ENCODE measurements at regions not wholly inside any gene's neighbourhood (a gene's known extent, or its start where the extent isn't known, plus 50 kb on each side); places are given as distances from the start of the nearest gene placed in this dataset.

- Histone ChIP-seq H3K27ac (ENCODE audit: low read length) (no peak overlapping the region), H3K4me1 (ENCODE audit: control insufficient read depth, insufficient read depth, low read length) (no peaks in the 10 kb centered on the region), H3K9me3 (ENCODE audit: control insufficient read depth, insufficient read depth, low read length) (no peaks in the 10 kb centered on the region), H3K36me3 (ENCODE audit: control insufficient read depth, insufficient read depth, low read length) (no peaks in the 10 kb centered on the region), H3K27me3 (ENCODE audit: control insufficient read depth, insufficient read depth, low read length) (no peaks in the 10 kb centered on the region), H3K4me3 (ENCODE audit: low read length) (no peak overlapping the region)
- no peaks in the 10 kb centered on the region for H3K27me3 Mint-ChIP-seq (ENCODE audit: low read depth in 2 of 2)
- intact Hi-C loops (cut with micrococcal nuclease), result no loop called here
- DNase-seq, result no peak
- no peak overlapping the region for H3K27ac Mint-ChIP-seq
- H3K4me1 Mint-ChIP-seq, result no peaks in the 10 kb centered on the region
- TF ChIP-seq CTCF (IDR thresholded peaks at IDR 0.05), result no peak
- ATAC-seq, result no peak
- H3K36me3 Mint-ChIP-seq, result no peaks in the 10 kb centered on the region
- no peak overlapping the region for H3K4me3 Mint-ChIP-seq
- peaks cover 9 to 10% of the 10 kb centered on the region in 2 donors for H3K9me3 Mint-ChIP-seq
- 77% methylated on average over 1 of the region's 2 CpGs for WGBS (ENCODE audit: insufficient coverage)
Measured at GRCh38 chr3:104960579-104960978, 406.1 kb upstream of the ALCAM start.

GRCh38 chr3:104961851-104962250 lies 404.9 kb upstream of the ALCAM start:
- Mint-ChIP-seq H3K36me3 (no peaks in the 10 kb centered on the region), H3K9me3 (peaks cover 6 to 7% of the 10 kb centered on the region in 2 donors), H3K4me1 (no peaks in the 10 kb centered on the region), H3K27me3 (ENCODE audit: low read depth in 2 of 2) (no peaks in the 10 kb centered on the region), H3K4me3 (no peak overlapping the region), H3K27ac (no peak overlapping the region)
- no peak for TF ChIP-seq CTCF (IDR thresholded peaks at IDR 0.05)
- no peak for ATAC-seq
- no peak for DNase-seq
- intact Hi-C loops (cut with micrococcal nuclease), result no loop called here
- no peak overlapping the region for H3K4me3 ChIP-seq (ENCODE audit: low read length)
- H3K9me3 ChIP-seq (ENCODE audit: control insufficient read depth, insufficient read depth, low read length), result no peaks in the 10 kb centered on the region
- 38% methylated on average over 1 of the region's 1 CpG for WGBS (ENCODE audit: insufficient coverage)
- H3K27me3 ChIP-seq (ENCODE audit: control insufficient read depth, insufficient read depth, low read length), result no peaks in the 10 kb centered on the region
- no peaks in the 10 kb centered on the region for H3K4me1 ChIP-seq (ENCODE audit: control insufficient read depth, insufficient read depth, low read length)
- H3K36me3 ChIP-seq (ENCODE audit: control insufficient read depth, insufficient read depth, low read length), result no peaks in the 10 kb centered on the region
- no peak overlapping the region for H3K27ac ChIP-seq (ENCODE audit: low read length)

GRCh38 chr3:104974316-104974715 lies 392.4 kb upstream of the ALCAM start:
- Histone ChIP-seq H3K4me1 (ENCODE audit: control insufficient read depth, insufficient read depth, low read length) (no peaks in the 10 kb centered on the region), H3K27me3 (ENCODE audit: control insufficient read depth, insufficient read depth, low read length) (no peaks in the 10 kb centered on the region), H3K4me3 (ENCODE audit: low read length) (no peak overlapping the region), H3K36me3 (ENCODE audit: control insufficient read depth, insufficient read depth, low read length) (no peaks in the 10 kb centered on the region), H3K9me3 (ENCODE audit: control insufficient read depth, insufficient read depth, low read length) (no peaks in the 10 kb centered on the region), H3K27ac (ENCODE audit: low read length) (no peak overlapping the region)
- no peak for TF ChIP-seq CTCF (IDR thresholded peaks at IDR 0.05)
- intact Hi-C loops (cut with micrococcal nuclease), result no loop called here
- no peaks in the 10 kb centered on the region for H3K36me3 Mint-ChIP-seq
- H3K27me3 Mint-ChIP-seq (ENCODE audit: low read depth in 2 of 2), result no peaks in the 10 kb centered on the region
- H3K4me1 Mint-ChIP-seq, result no peaks in the 10 kb centered on the region
- ATAC-seq (no peak), DNase-seq (no peak)
- WGBS (ENCODE audit: insufficient coverage), result no CpG with 5 or more reads among the region's 5 CpGs
- H3K27ac Mint-ChIP-seq, result no peak overlapping the region
- peaks cover 17 to 25% of the 10 kb centered on the region in 2 donors for H3K9me3 Mint-ChIP-seq
- no peak overlapping the region for H3K4me3 Mint-ChIP-seq

- ATAC-seq, result no peak
Measured at GRCh38 chr3:104977719-104978118, 389.0 kb upstream of the ALCAM start.

More at GRCh38 chr3:104977719-104978118, 389.0 kb upstream of the ALCAM start:
- H3K4me3 ChIP-seq (ENCODE audit: low read length), result no peak overlapping the region
- H3K9me3 ChIP-seq (ENCODE audit: control insufficient read depth, insufficient read depth, low read length), result no peaks in the 10 kb centered on the region
- H3K4me1 ChIP-seq (ENCODE audit: control insufficient read depth, insufficient read depth, low read length), result no peaks in the 10 kb centered on the region
- no peaks in the 10 kb centered on the region for H3K27me3 ChIP-seq (ENCODE audit: control insufficient read depth, insufficient read depth, low read length)
- TF ChIP-seq CTCF (IDR thresholded peaks at IDR 0.05), result no peak
- H3K36me3 ChIP-seq (ENCODE audit: control insufficient read depth, insufficient read depth, low read length), result no peaks in the 10 kb centered on the region
- intact Hi-C loops (cut with micrococcal nuclease), result no loop called here
- no peak overlapping the region for H3K27ac ChIP-seq (ENCODE audit: low read length)
- Mint-ChIP-seq H3K27ac (no peak overlapping the region), H3K9me3 (peaks cover 8 to 15% of the 10 kb centered on the region in 2 donors), H3K4me1 (no peaks in the 10 kb centered on the region), H3K4me3 (no peak overlapping the region), H3K36me3 (no peaks in the 10 kb centered on the region), H3K27me3 (ENCODE audit: low read depth in 2 of 2) (no peaks in the 10 kb centered on the region)
- DNase-seq, result no peak
- no CpG with 5 or more reads among the region's 3 CpGs for WGBS (ENCODE audit: insufficient coverage)
